ENCODE measurements at regions not wholly inside any gene's neighbourhood (a gene's known extent, or its start where the extent isn't known, plus 50 kb on each side); places are given as distances from the start of the nearest gene placed in this dataset.

GRCh38 chr4:139606103-139606502 lies 50.1 kb upstream of the SETD7 start:
- peaks cover 8 to 10% of the 10 kb centered on the region in 2 donors for H3K4me1 ChIP-seq (ENCODE audit: control insufficient read depth in 2 of 2, insufficient read depth in 2 of 2, low read length in 2 of 2)
- H3K4me2 ChIP-seq (replicated peaks; ENCODE audit: low read depth, low read length, poor library complexity, severe bottlenecking) = peak overlapping the region; percentile 65
- no peaks in the 10 kb centered on the region for H3K36me3 ChIP-seq (replicated peaks in 1 of 2; ENCODE audit: control extremely low read depth in 1 of 2, control insufficient read depth in 1 of 2, extremely low read depth in 1 of 2, insufficient read depth in 2 of 2, low read length in 1 of 2)
- H3K4me3 ChIP-seq (ENCODE audit: control extremely low read depth in 1 of 5, extremely low read depth in 1 of 5, insufficient read depth in 1 of 5, low read depth in 2 of 5, low read length in 4 of 5) = peak overlapping the region in 1 of 5 experiments; percentile 50
- H2AFZ ChIP-seq (ENCODE audit: insufficient read depth, low read depth, low read length, poor library complexity, severe bottlenecking) = peak overlapping the region; percentile 78
- no peaks in the 10 kb centered on the region for H3K9me3 Mint-ChIP-seq (ENCODE audit: insufficient read depth)
- peaks cover 16% of the 10 kb centered on the region for H3K4me1 Mint-ChIP-seq
- no peaks in the 10 kb centered on the region for H4K20me1 ChIP-seq (ENCODE audit: control insufficient read depth, insufficient read depth, low read length, poor library complexity, severe bottlenecking)
- DNase-seq (no peak), ATAC-seq (ENCODE audit: low read depth) (no peak)
- intact Hi-C loops (cut with micrococcal nuclease) = no loop called here
- H3K9me3 ChIP-seq (ENCODE audit: control extremely low read depth in 1 of 3, control insufficient read depth in 2 of 3, insufficient read depth in 1 of 3, low read length in 2 of 3) = no peaks in the 10 kb centered on the region
- peak overlapping the region; percentile 77 for H3K4me3 Mint-ChIP-seq
- peaks cover 16% of the 10 kb centered on the region for H3K27me3 Mint-ChIP-seq
- no peak overlapping the region for H3K27ac ChIP-seq (ENCODE audit: low read length in 2 of 2)
- POLR2A ChIA-PET = no interaction called here
- 95% methylated on average over 7 of the region's 8 CpGs for WGBS (ENCODE audit: insufficient coverage)
- H3K27me3 ChIP-seq (replicated peaks in 1 of 4; ENCODE audit: control extremely low read depth in 1 of 4, control insufficient read depth in 3 of 4, insufficient read depth in 4 of 4, low read length in 3 of 4) = peaks cover 0 to 1% (median 0%) of the 10 kb centered on the region in 4 experiments
- TF ChIP-seq EZH2 (IDR thresholded peaks at IDR 0.05; ENCODE audit: borderline replicate concordance, insufficient read depth, low read depth, low read length, poor library complexity, severe bottlenecking) = no peak
- TF ChIP-seq CTCF (IDR thresholded peaks at IDR 0.05) = no peak
- no peak overlapping the region for H3K27ac Mint-ChIP-seq
- no peaks in the 10 kb centered on the region for H3K79me2 ChIP-seq (ENCODE audit: control insufficient read depth, insufficient read depth, low read length)
- CTCF ChIA-PET = interaction anchor here (0.6 to 6.6 kb wide), 6 partner anchors 14 to 76 kb away, joined by 3 to 74 read pairs (median 5); partner anchors contain the start of gene SETD7
- H3K9ac ChIP-seq (ENCODE audit: low read length) = peak overlapping the region; percentile 34
